ENCODE measurements at regions not wholly inside any gene's neighbourhood (a gene's known extent, or its start where the extent isn't known, plus 50 kb on each side); places are given as distances from the start of the nearest gene placed in this dataset.

- TF ChIP-seq POLR2A (IDR thresholded peaks at IDR 0.05) = no peak
- TF ChIP-seq POLR2AphosphoS5 (IDR thresholded peaks at IDR 0.05) = no peak
- no peak for TF ChIP-seq CTCF (IDR thresholded peaks at IDR 0.05)
Measured at GRCh38 chr3:145427355-145427754, 733.6 kb downstream of the PLOD2 start.

All from breast epithelium (tissue), 3 donors.